K562 (cell line): ENCODE measurements at regions not wholly inside any gene's neighbourhood (a gene's known extent, or its start where the extent isn't known, plus 50 kb on each side); places are given as distances from the start of the nearest gene placed in this dataset.

ENCODE experiments used
- ATAC-seq: fragments of 200-7000 bp; cut with Tn5 transposase; 3 replicates; pipeline ENCODE4 v1.9.1; 2020; ENCODE audit warnings: moderate library complexity
- BruUV-seq: library from RNA; stranded (reverse); fragments of 400-500 nt; replicated peaks from 2 replicates; lab custom pipeline; 2021; lab: Mats Ljungman, UMichigan
- CTCF ChIA-PET: fragments of 300-600 bp; formaldehyde crosslinking; extraction: SDS; loops from one replicate; lab custom pipeline; 2021; ENCODE audit warnings: low intra/inter-chr PET ratio; lab: Yijun Ruan, JAX
- POLR2A ChIA-PET: fragments of 300-600, 350-650 bp; sonication (Branson Sonifier 250); formaldehyde crosslinking; extraction: SDS; loops from one replicate; lab custom pipeline; 2021; ENCODE audit warnings: antibody characterized with exemption, inconsistent platforms; lab: Yijun Ruan, JAX
- DNase-seq, 4 experiments: peaks; one replicate each; pipeline versions ENCODE4 v3.0.0 to v3.0.0-alpha.2; 2011 to 2018; ENCODE audit warnings: low spot score in 3 of 4, mixed read lengths in 3 of 4; ENCODE audit errors: extremely low read depth in 1 of 4
- FAIRE-seq: peaks from 2 replicates; lab custom pipeline; 2011; peaks lifted over from hg19 to GRCh38; lab: Jason Lieb, UNC
- H2AFZ ChIP-seq: 2 replicates; pipeline ENCODE4 v1.6.0; 2011; ENCODE audit warnings: low read depth, low read length, control low read depth, inconsistent platforms
- H3K27ac ChIP-seq: fragments of 200-600 bp; 3 replicates; pipeline ENCODE4 v1.8.0; 2011; ENCODE audit warnings: low read depth, mild to moderate bottlenecking, control low read depth, inconsistent platforms, low read length, moderate library complexity, mixed read lengths; ENCODE audit errors: extremely low read depth
- H3K27me3 ChIP-seq, 2 experiments: fragments of 300-600 bp in 1 of 2; 2 replicates in 1 of 2; 3 replicates in 1 of 2; pipeline versions ENCODE4 v1.6.0 to v1.8.0; 2011; ENCODE audit warnings: inconsistent platforms in 2 of 2, low read length in 2 of 2, mild to moderate bottlenecking in 1 of 2, mixed read lengths in 1 of 2, moderate library complexity in 1 of 2; ENCODE audit not compliant: control insufficient read depth in 2 of 2, insufficient read depth in 2 of 2
- H3K36me3 ChIP-seq: fragments of 300-600 bp; 3 replicates; pipeline ENCODE4 v1.8.0; 2011; ENCODE audit warnings: mild to moderate bottlenecking, low read length, inconsistent platforms; ENCODE audit not compliant: control insufficient read depth, insufficient read depth
- H3K4me1 ChIP-seq, 2 experiments: fragments of 200-600 bp in 1 of 2; replicated peaks in 1 of 2; 2 replicates in 1 of 2; 3 replicates in 1 of 2; pipeline versions ENCODE4 v1.5.1 to v1.8.0; 2011; ENCODE audit warnings: inconsistent platforms in 2 of 2, low read length in 2 of 2, mild to moderate bottlenecking in 1 of 2, mixed read lengths in 1 of 2, moderate library complexity in 1 of 2; ENCODE audit not compliant: control insufficient read depth in 2 of 2, insufficient read depth in 2 of 2
- H3K4me2 ChIP-seq: 2 replicates; pipeline ENCODE4 v1.6.1; 2011; ENCODE audit warnings: low read length, control low read depth, inconsistent platforms, mixed read lengths; ENCODE audit not compliant: insufficient read depth
- H3K4me3 ChIP-seq: fragments of 200-600 bp; sonication (generic), shearing (Covaris generic); 2 replicates; pipeline ENCODE4 v1.5.1; 2016; ENCODE audit warnings: control low read depth, inconsistent platforms
- H3K79me2 ChIP-seq: fragments of 200-600 bp; 3 replicates; pipeline ENCODE4 v1.8.0; 2011; ENCODE audit warnings: low read length, inconsistent platforms; ENCODE audit not compliant: control insufficient read depth, insufficient read depth
- H3K9ac ChIP-seq, 2 experiments: 2 replicates each; pipeline versions ENCODE4 v1.6.0 to v1.6.1; 2011; ENCODE audit warnings: low read depth in 2 of 2, low read length in 2 of 2, control low read depth in 1 of 2, inconsistent platforms in 1 of 2, mild to moderate bottlenecking in 1 of 2, mixed read lengths in 1 of 2; ENCODE audit not compliant: insufficient read depth in 1 of 2
- H3K9me1 ChIP-seq: one replicate; pipeline ENCODE4 v1.6.0; 2011; ENCODE audit warnings: inconsistent platforms, mild to moderate bottlenecking, low read length, moderate library complexity; ENCODE audit not compliant: control insufficient read depth, insufficient read depth
- H3K9me3 ChIP-seq: replicated peaks from 2 replicates; pipeline ENCODE4 v1.5.1; 2011; ENCODE audit warnings: low read depth, low read length, inconsistent platforms; ENCODE audit not compliant: control insufficient read depth, insufficient read depth
- H4K20me1 ChIP-seq: replicated peaks from 2 replicates; pipeline ENCODE4 v1.6.1; 2011; ENCODE audit warnings: low read length, inconsistent platforms, mixed read lengths; ENCODE audit not compliant: control insufficient read depth, insufficient read depth
- MEIS2 ChIP-seq: fragments of 450-650 bp; IDR thresholded peaks from 2 replicates; pipeline ENCODE4 v1.6.1; 2014; ENCODE audit warnings: mild to moderate bottlenecking; ENCODE audit not compliant: partially characterized antibody
- NKRF ChIP-seq: fragments of 450-650 bp; IDR thresholded peaks from 2 replicates; pipeline ENCODE4 v1.6.1; 2016; ENCODE audit warnings: borderline replicate concordance
- NONO ChIP-seq, 2 experiments: fragments of 200-400 bp in 1 of 2; fragments of 450-650 bp in 1 of 2; formaldehyde crosslinking in 1 of 2; IDR thresholded peaks; 2 replicates each; pipeline ENCODE4 v1.6.1; 2017; ENCODE audit warnings: low read depth in 2 of 2, mild to moderate bottlenecking in 2 of 2, moderate library complexity in 2 of 2, low read length in 1 of 2
- USF2 ChIP-seq: sonication (generic); formaldehyde crosslinking; IDR thresholded peaks from 2 replicates; pipeline ENCODE4 v1.5.0; 2020; ENCODE audit warnings: missing genetic modification reagents
- WGBS: fragments of 100-300 bp; shearing (Covaris generic); methylation state at CpG from one replicate; pipeline ENCODE4 v1.1.6; 2016; ENCODE audit warnings: low coverage, mixed read lengths; ENCODE audit not compliant: insufficient coverage; ENCODE audit errors: missing lambda C conversion rate; 5-methylcytosine and 5-hydroxymethylcytosine counted together
- in situ Hi-C: fragments of 300-500 bp; cut with MboI; formaldehyde crosslinking; loops from 4 replicates; pipeline ENCODE4 v1.15.0; 2018; ENCODE audit warnings: inconsistent platforms, mixed read lengths
- intact Hi-C: fragments of 100-400 bp; cut with micrococcal nuclease; formaldehyde crosslinking; loops from 2 replicates; pipeline ENCODE4 v1.14.2; 2022

GRCh38 chr3:72217570-72217969, 432.6 kb upstream of the PROK2 start:
- H3K9ac ChIP-seq, result peak overlapping the region in 1 of 2 experiments; percentile 6; a peak in 1 of 4 replicates
- no peak overlapping the region for H3K27ac ChIP-seq
- TF ChIP-seq MEIS2, result peak; percentile 8
- TF ChIP-seq USF2, result 0 out of 2 replicates have a peak, but pooled peaks have one; percentile 17
- TF ChIP-seq NONO (IDR thresholded peaks at IDR 0.05; ENCODE audit: low read depth in 2 of 2, low read length in 1 of 2), result no peak
- no peak for TF ChIP-seq NKRF
- TF ChIP-seq, all 486 proteins: peak for 2
- H4K20me1 ChIP-seq, result no peaks in the 10 kb centered on the region
- no peaks in the 10 kb centered on the region for H3K36me3 ChIP-seq
- CTCF ChIA-PET, result no interaction called here
- H3K4me1 ChIP-seq, result peaks cover 0 to 36% of the 10 kb centered on the region in 2 experiments; a peak in 4 of 5 replicates
- DNase-seq (no peak), ATAC-seq (no peak), FAIRE-seq (no peak)
- in situ Hi-C loops, result no loop called here
- H3K9me3 ChIP-seq, result no peaks in the 10 kb centered on the region
- H3K9me1 ChIP-seq, result no peaks in the 10 kb centered on the region
- no peak overlapping the region for H3K4me2 ChIP-seq
- no peak overlapping the region for H3K4me3 ChIP-seq
- WGBS, result 50% methylated on average over 5 of the region's 7 CpGs
- H3K27me3 ChIP-seq, result no peaks in the 10 kb centered on the region
- H2AFZ ChIP-seq, result peak overlapping the region; percentile 55
- POLR2A ChIA-PET, result no interaction called here
- BruUV-seq, result no TSS peak
- H3K79me2 ChIP-seq, result no peaks in the 10 kb centered on the region
- intact Hi-C loops, result no loop called here
